ENCODE measurements at regions not wholly inside any gene's neighbourhood (a gene's known extent, or its start where the extent isn't known, plus 50 kb on each side); places are given as distances from the start of the nearest gene placed in this dataset.

DNA sequence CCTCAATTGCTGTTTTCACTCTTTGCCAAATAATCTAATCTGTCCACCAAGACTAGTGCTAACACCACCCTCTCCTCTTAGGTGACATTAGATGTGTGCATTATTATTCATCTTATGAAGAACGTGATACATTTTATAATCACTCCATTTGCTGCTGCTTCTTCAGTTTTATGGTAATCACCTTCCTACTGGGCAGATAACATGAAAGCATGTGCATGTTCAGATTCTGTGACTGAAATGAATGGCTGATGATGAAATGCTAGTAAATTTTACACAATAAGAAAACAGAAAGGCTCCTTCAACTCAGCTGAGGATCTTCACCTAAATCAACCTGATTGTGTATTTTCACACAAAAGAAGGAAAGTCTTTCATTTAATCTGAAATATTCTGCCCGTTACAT, 577.6 kb downstream of the CSNK1G3 start (continued):
- TF ChIP-seq BCL11A (IDR thresholded peaks at IDR 0.05; ENCODE audit: low read depth in 2 of 2, low read length in 2 of 2) = no peak

All from H1 (cell line).